Panc1 (cell line): ENCODE measurements at regions not wholly inside any gene's neighbourhood (a gene's known extent, or its start where the extent isn't known, plus 50 kb on each side); places are given as distances from the start of the nearest gene placed in this dataset.

Experiments
- ATAC-seq: fragments of 200-7000 bp; cut with Tn5 transposase; 2 replicates; pipeline ENCODE4 v1.9.1; 2020; ENCODE audit warnings: mild to moderate bottlenecking, moderate library complexity
- BruUV-seq: library from RNA; stranded (reverse); fragments of 400-500 nt; replicated peaks from 2 replicates; lab custom pipeline; 2021; lab: Mats Ljungman, UMichigan
- CTCF ChIA-PET: fragments of 300-600 bp; sonication (Branson Sonifier 250); formaldehyde crosslinking; loops from one replicate; lab custom pipeline; 2022; ENCODE audit warnings: antibody characterized with exemption; lab: Charles Lee
- POLR2A ChIA-PET: fragments of 300-600 bp; sonication (Branson Sonifier 250); formaldehyde crosslinking; loops from one replicate; lab custom pipeline; 2022; ENCODE audit warnings: antibody characterized with exemption; lab: Charles Lee
- DNase-seq: peaks from one replicate; pipeline ENCODE4 v3.0.0-alpha.2; 2010; ENCODE audit warnings: low read depth, low spot score
- H3K27ac ChIP-seq: 2 replicates; pipeline ENCODE4 v1.5.1; 2011; ENCODE audit warnings: mild to moderate bottlenecking, low read length, inconsistent platforms
- H3K27me3 ChIP-seq: fragments of 200-500 bp; sonication (Bioruptor generic); 2 replicates; pipeline ENCODE4 v1.6.0; 2014; ENCODE audit warnings: low read length, inconsistent platforms; ENCODE audit not compliant: control insufficient read depth, insufficient read depth
- H3K36me3 ChIP-seq: fragments of 200-500 bp; sonication (Bioruptor generic); 2 replicates; pipeline ENCODE4 v1.5.1; 2014; ENCODE audit warnings: inconsistent platforms, mild to moderate bottlenecking, low read length, moderate library complexity; ENCODE audit not compliant: control insufficient read depth, insufficient read depth
- H3K4me1 ChIP-seq: 2 replicates; pipeline ENCODE4 v1.5.1; 2011; ENCODE audit warnings: inconsistent platforms, mild to moderate bottlenecking, low read length, moderate library complexity; ENCODE audit not compliant: control insufficient read depth, insufficient read depth
- H3K4me3 ChIP-seq, 2 experiments: 2 replicates each; pipeline ENCODE4 v1.5.1; 2011 to 2012; ENCODE audit warnings: low read depth in 2 of 2, low read length in 2 of 2, mild to moderate bottlenecking in 2 of 2, inconsistent platforms in 1 of 2, moderate library complexity in 1 of 2
- H3K9me3 ChIP-seq: fragments of 200-500 bp; sonication (Bioruptor generic); 2 replicates; pipeline ENCODE4 v1.5.1; 2014; ENCODE audit warnings: low read depth, mild to moderate bottlenecking, inconsistent platforms, low read length, moderate library complexity; ENCODE audit not compliant: control insufficient read depth, insufficient read depth
- CTCF ChIP-seq: fragments of 450-650 bp; IDR thresholded peaks from 2 replicates; pipeline ENCODE4 v1.5.1; 2017; ENCODE audit warnings: mild to moderate bottlenecking
- POLR2AphosphoS5 ChIP-seq: IDR thresholded peaks from 2 replicates; pipeline ENCODE4 v1.6.1; 2012; ENCODE audit warnings: mild to moderate bottlenecking, low read depth, low read length, moderate library complexity
- SIN3A ChIP-seq: IDR thresholded peaks from 2 replicates; pipeline ENCODE4 v1.6.1; 2012; ENCODE audit warnings: low read depth, mild to moderate bottlenecking, low read length, moderate library complexity, borderline replicate concordance; ENCODE audit not compliant: insufficient read depth
- TCF7L2 ChIP-seq: IDR thresholded peaks from 2 replicates; pipeline ENCODE4 v1.6.1; 2011; ENCODE audit warnings: mild to moderate bottlenecking, low read depth, low read length, inconsistent platforms
- in situ Hi-C: cut with HindIII; loops from 2 replicates; pipeline ENCODE4 v1.10.0; 2016; ENCODE audit warnings: low sequenced_read_pairs, low pct_unique_long_range_greater_than_20kb
- intact Hi-C: fragments of 100-400 bp; cut with micrococcal nuclease; formaldehyde crosslinking; loops from one replicate; pipeline ENCODE4 v1.10.0; 2022; ENCODE audit not compliant: unreplicated experiment
- TF ChIP-seq, protein P1 (sequence below), 2 experiments: IDR thresholded peaks; 2 replicates each; pipeline ENCODE4 v1.6.1; 2011 to 2012; ENCODE audit warnings: low read depth in 2 of 2, control low read depth in 1 of 2, low read length in 1 of 2, mild to moderate bottlenecking in 1 of 2, moderate library complexity in 1 of 2; ENCODE audit not compliant: insufficient read depth in 1 of 2

- H3K27me3 ChIP-seq, result no peaks in the 10 kb centered on the region
- no peak overlapping the region for H3K27ac ChIP-seq
- TF ChIP-seq POLR2AphosphoS5 (no peak), CTCF (no peak), TCF7L2 (no peak), SIN3A (no peak)
- TF ChIP-seq, protein P1, sequence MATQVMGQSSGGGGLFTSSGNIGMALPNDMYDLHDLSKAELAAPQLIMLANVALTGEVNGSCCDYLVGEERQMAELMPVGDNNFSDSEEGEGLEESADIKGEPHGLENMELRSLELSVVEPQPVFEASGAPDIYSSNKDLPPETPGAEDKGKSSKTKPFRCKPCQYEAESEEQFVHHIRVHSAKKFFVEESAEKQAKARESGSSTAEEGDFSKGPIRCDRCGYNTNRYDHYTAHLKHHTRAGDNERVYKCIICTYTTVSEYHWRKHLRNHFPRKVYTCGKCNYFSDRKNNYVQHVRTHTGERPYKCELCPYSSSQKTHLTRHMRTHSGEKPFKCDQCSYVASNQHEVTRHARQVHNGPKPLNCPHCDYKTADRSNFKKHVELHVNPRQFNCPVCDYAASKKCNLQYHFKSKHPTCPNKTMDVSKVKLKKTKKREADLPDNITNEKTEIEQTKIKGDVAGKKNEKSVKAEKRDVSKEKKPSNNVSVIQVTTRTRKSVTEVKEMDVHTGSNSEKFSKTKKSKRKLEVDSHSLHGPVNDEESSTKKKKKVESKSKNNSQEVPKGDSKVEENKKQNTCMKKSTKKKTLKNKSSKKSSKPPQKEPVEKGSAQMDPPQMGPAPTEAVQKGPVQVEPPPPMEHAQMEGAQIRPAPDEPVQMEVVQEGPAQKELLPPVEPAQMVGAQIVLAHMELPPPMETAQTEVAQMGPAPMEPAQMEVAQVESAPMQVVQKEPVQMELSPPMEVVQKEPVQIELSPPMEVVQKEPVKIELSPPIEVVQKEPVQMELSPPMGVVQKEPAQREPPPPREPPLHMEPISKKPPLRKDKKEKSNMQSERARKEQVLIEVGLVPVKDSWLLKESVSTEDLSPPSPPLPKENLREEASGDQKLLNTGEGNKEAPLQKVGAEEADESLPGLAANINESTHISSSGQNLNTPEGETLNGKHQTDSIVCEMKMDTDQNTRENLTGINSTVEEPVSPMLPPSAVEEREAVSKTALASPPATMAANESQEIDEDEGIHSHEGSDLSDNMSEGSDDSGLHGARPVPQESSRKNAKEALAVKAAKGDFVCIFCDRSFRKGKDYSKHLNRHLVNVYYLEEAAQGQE (IDR thresholded peaks at IDR 0.05; ENCODE audit: insufficient read depth in 1 of 2, low read depth in 2 of 2, low read length in 1 of 2), result no peak
- no peak for DNase-seq
- intact Hi-C loops, result no loop called here
- in situ Hi-C loops, result no loop called here
- H3K4me3 ChIP-seq, result no peak overlapping the region
- H3K36me3 ChIP-seq, result no peaks in the 10 kb centered on the region
- POLR2A ChIA-PET, result no interaction called here
- H3K4me1 ChIP-seq, result no peaks in the 10 kb centered on the region
- BruUV-seq, result no TSS peak
- no peaks in the 10 kb centered on the region for H3K9me3 ChIP-seq
- no peak for ATAC-seq
- CTCF ChIA-PET, result no interaction called here
Measured at GRCh38 chr7:19970514-19970913, 197.1 kb upstream of the TMEM196 start.

GRCh38 chr7:19969859-19970493 is 196.6 kb upstream of the TMEM196 start:
- CTCF ChIA-PET, result no interaction called here
- H3K4me3 ChIP-seq, result no peak overlapping the region
- H3K27ac ChIP-seq, result no peak overlapping the region
- ATAC-seq (no peak), DNase-seq (no peak)
- intact Hi-C loops (no loop called here), in situ Hi-C loops (no loop called here)
- H3K4me1 ChIP-seq, result no peaks in the 10 kb centered on the region
- POLR2A ChIA-PET, result interaction anchor here (0.6 kb wide), 1 partner anchor 567 kb away, joined by 5 read pairs; no protein-coding TSS in a partner anchor
- no peaks in the 10 kb centered on the region for H3K9me3 ChIP-seq
- no peaks in the 10 kb centered on the region for H3K27me3 ChIP-seq
- no TSS peak for BruUV-seq
- TF ChIP-seq TCF7L2 (no peak), POLR2AphosphoS5 (no peak), CTCF (no peak), SIN3A (no peak)
- TF ChIP-seq, protein P1 (IDR thresholded peaks at IDR 0.05; ENCODE audit: insufficient read depth in 1 of 2, low read depth in 2 of 2, low read length in 1 of 2), result no peak
- H3K36me3 ChIP-seq, result no peaks in the 10 kb centered on the region
